Endothelial cell of umbilical vein (primary cell): ENCODE measurements at regions not wholly inside any gene's neighbourhood (a gene's known extent, or its start where the extent isn't known, plus 50 kb on each side); places are given as distances from the start of the nearest gene placed in this dataset.

Source experiments
- BruUV-seq: library from RNA; stranded (reverse); fragments of 400-500 nt; replicated peaks from 2 replicates; lab custom pipeline; 2021; lab: Mats Ljungman, UMichigan
- CTCF ChIA-PET: fragments of 300-600, 350-600 bp; sonication (Branson Sonifier 250); formaldehyde crosslinking; loops from one replicate; lab custom pipeline; 2021; ENCODE audit warnings: antibody characterized with exemption, inconsistent platforms; lab: Charles Lee
- POLR2A ChIA-PET: fragments of 300-600, 350-600 bp; sonication (Branson Sonifier 250); formaldehyde crosslinking; loops from one replicate; lab custom pipeline; 2021; ENCODE audit warnings: antibody characterized with exemption, inconsistent platforms; lab: Charles Lee
- DNase-seq: peaks from one replicate; pipeline ENCODE4 v3.0.0-alpha.2; 2011; ENCODE audit warnings: low read depth, low spot score
- FAIRE-seq: peaks from 2 replicates; lab custom pipeline; 2011; peaks lifted over from hg19 to GRCh38; lab: Jason Lieb, UNC
- H2AFZ ChIP-seq: 2 replicates; pipeline ENCODE4 v1.6.0; 2012; ENCODE audit warnings: low read depth, low read length, control low read depth, inconsistent platforms
- H3K27ac ChIP-seq: 2 replicates; pipeline ENCODE4 v1.5.1; 2011; ENCODE audit warnings: low read depth, mild to moderate bottlenecking, control low read depth, low read length, moderate library complexity; ENCODE audit not compliant: insufficient read depth
- H3K27me3 ChIP-seq, 2 experiments: 2 replicates each; pipeline versions ENCODE4 v1.6.0 to v1.6.1; 2011; ENCODE audit warnings: low read length in 2 of 2, mixed read lengths in 1 of 2; ENCODE audit not compliant: control insufficient read depth in 2 of 2, insufficient read depth in 2 of 2
- H3K36me3 ChIP-seq, 2 experiments: 2 replicates in 1 of 2; 3 replicates in 1 of 2; pipeline ENCODE4 v1.5.1; 2011; ENCODE audit warnings: low read length in 2 of 2, mild to moderate bottlenecking in 1 of 2, moderate library complexity in 1 of 2; ENCODE audit not compliant: control insufficient read depth in 2 of 2, insufficient read depth in 2 of 2; ENCODE audit errors: extremely low read depth in 1 of 2
- H3K4me1 ChIP-seq: 3 replicates; pipeline ENCODE4 v1.5.1; 2011; ENCODE audit warnings: mild to moderate bottlenecking, low read length; ENCODE audit not compliant: control insufficient read depth, insufficient read depth; ENCODE audit errors: extremely low read depth
- H3K4me2 ChIP-seq: 2 replicates; pipeline ENCODE4 v1.6.1; 2011; ENCODE audit warnings: low read length, control low read depth, mixed read lengths; ENCODE audit not compliant: insufficient read depth
- H3K4me3 ChIP-seq, 3 experiments: fragments of 200-600 bp in 1 of 3; sonication (generic), shearing (Covaris generic) in 1 of 3; replicated peaks in 1 of 3; 2 replicates each; pipeline ENCODE4 v1.5.1; 2011 to 2016; ENCODE audit warnings: control low read depth in 3 of 3, low read length in 3 of 3, mild to moderate bottlenecking in 2 of 3, inconsistent platforms in 1 of 3, low read depth in 1 of 3, moderate library complexity in 1 of 3; ENCODE audit not compliant: insufficient read depth in 1 of 3
- H3K79me2 ChIP-seq: 2 replicates; pipeline ENCODE4 v1.6.0; 2012; ENCODE audit warnings: low read length, inconsistent platforms; ENCODE audit not compliant: control insufficient read depth, insufficient read depth
- H3K9ac ChIP-seq: replicated peaks from 2 replicates; pipeline ENCODE3; 2011; ENCODE audit warnings: low read length, control low read depth; ENCODE audit not compliant: insufficient read depth; ENCODE audit errors: extremely low read depth
- H3K9me1 ChIP-seq: replicated peaks from 3 replicates; pipeline ENCODE4 v1.6.0; 2011; ENCODE audit warnings: mild to moderate bottlenecking, low read length; ENCODE audit not compliant: control insufficient read depth, insufficient read depth; ENCODE audit errors: extremely low read depth
- H3K9me3 ChIP-seq: replicated peaks from 2 replicates; pipeline ENCODE4 v1.5.1; 2012; ENCODE audit warnings: low read length, inconsistent platforms; ENCODE audit not compliant: control insufficient read depth, insufficient read depth
- H4K20me1 ChIP-seq: replicated peaks from 2 replicates; pipeline ENCODE3; 2011; ENCODE audit warnings: mild to moderate bottlenecking, low read length; ENCODE audit not compliant: control insufficient read depth, insufficient read depth; ENCODE audit errors: extremely low read depth
- CTCF ChIP-seq, 2 donors: IDR thresholded peaks; 1 replicate in 1 of 2; 2 replicates in 1 of 2; pipeline ENCODE4 v1.5.1; 2011; ENCODE audit warnings: low read length in 2 of 2, mild to moderate bottlenecking in 2 of 2, moderate library complexity in 2 of 2, control low read depth in 1 of 2, inconsistent platforms in 1 of 2, low read depth in 1 of 2; ENCODE audit not compliant: insufficient read depth in 1 of 2; ENCODE audit errors: extremely low read depth in 1 of 2
- EZH2 ChIP-seq: IDR thresholded peaks from 2 replicates; pipeline ENCODE4 v1.6.1; 2012; ENCODE audit warnings: borderline replicate concordance, low read depth, mild to moderate bottlenecking, moderate library complexity, low read length, inconsistent platforms; ENCODE audit not compliant: severe bottlenecking
- FOS ChIP-seq: IDR thresholded peaks from 2 replicates; pipeline ENCODE4 v1.6.1; 2011; ENCODE audit warnings: mild to moderate bottlenecking, low read length, moderate library complexity, borderline replicate concordance; ENCODE audit not compliant: insufficient read depth
- GATA2 ChIP-seq: IDR thresholded peaks from 2 replicates; pipeline ENCODE4 v1.7.0; 2011; ENCODE audit warnings: low read depth, mild to moderate bottlenecking, moderate library complexity, mixed read lengths, low read length; ENCODE audit not compliant: insufficient read length, insufficient read depth
- JUN ChIP-seq: IDR thresholded peaks from 2 replicates; pipeline ENCODE4 v1.6.1; 2011; ENCODE audit warnings: borderline replicate concordance, low read depth; ENCODE audit not compliant: insufficient read length, insufficient read depth
- MAX ChIP-seq: IDR thresholded peaks from 2 replicates; pipeline ENCODE4 v1.6.1; 2011; ENCODE audit not compliant: insufficient read depth, insufficient read length
- MYC ChIP-seq: IDR thresholded peaks from one replicate; pipeline ENCODE4 v1.6.1; 2011; ENCODE audit warnings: mild to moderate bottlenecking, low read depth, low read length
- POLR2A ChIP-seq: IDR thresholded peaks from 2 replicates; pipeline ENCODE4 v1.6.1; 2012; ENCODE audit warnings: low read depth, mild to moderate bottlenecking, control low read depth, low read length
- POLR2AphosphoS5 ChIP-seq: IDR thresholded peaks from 2 replicates; pipeline ENCODE4 v1.6.1; 2012; ENCODE audit warnings: low read depth, mild to moderate bottlenecking, control low read depth, low read length, moderate library complexity; ENCODE audit not compliant: insufficient read depth
- dilution Hi-C: fragments of 300-500 bp; cut with MboI; formaldehyde crosslinking; loops from one replicate; pipeline ENCODE4 v1.15.0; 2019; ENCODE audit warnings: low sequenced_read_pairs; ENCODE audit not compliant: extremely low pct_ligation_motif_present
- intact Hi-C: fragments of 100-400 bp; cut with micrococcal nuclease; formaldehyde crosslinking; loops from one replicate; pipeline ENCODE4 v1.10.0; 2022

- no peaks in the 10 kb centered on the region for H3K36me3 ChIP-seq
- no peak for TF ChIP-seq CTCF (IDR thresholded peaks at IDR 0.05; ENCODE audit: extremely low read depth in 1 of 2, insufficient read depth in 1 of 2, low read depth in 1 of 2, low read length in 2 of 2)
- no peak for TF ChIP-seq POLR2AphosphoS5
- no peak overlapping the region for H3K27ac ChIP-seq
- no peaks in the 10 kb centered on the region for H3K4me1 ChIP-seq
- H3K79me2 ChIP-seq: no peaks in the 10 kb centered on the region
- no peak overlapping the region for H2AFZ ChIP-seq
- dilution Hi-C loops: no loop called here
- peaks cover under 1% of the 10 kb centered on the region for H3K9me3 ChIP-seq
- no peak overlapping the region for H3K4me3 ChIP-seq
- no peak overlapping the region for H3K4me2 ChIP-seq
- no peak for FAIRE-seq
- POLR2A ChIA-PET: no interaction called here
- DNase-seq: no peak
- H3K9me1 ChIP-seq: no peaks in the 10 kb centered on the region
- H4K20me1 ChIP-seq: no peaks in the 10 kb centered on the region
- CTCF ChIA-PET: no interaction called here
- no peaks in the 10 kb centered on the region for H3K27me3 ChIP-seq
- BruUV-seq: no TSS peak
- intact Hi-C loops: no loop called here
- H3K9ac ChIP-seq: no peak overlapping the region
Measured at GRCh38 chr1:5690898-5691297, 301.3 kb downstream of the NPHP4 start.

- DNase-seq: no peak
- dilution Hi-C loops: no loop called here
- no peak overlapping the region for H3K9ac ChIP-seq
- TF ChIP-seq CTCF (IDR thresholded peaks at IDR 0.05; ENCODE audit: extremely low read depth in 1 of 2, insufficient read depth in 1 of 2, low read depth in 1 of 2, low read length in 2 of 2) (no peak), POLR2A (no peak), JUN (no peak), EZH2 (no peak), MYC (no peak), MAX (no peak), GATA2 (no peak), POLR2AphosphoS5 (no peak), FOS (no peak)
- FAIRE-seq: no peak
- no peak overlapping the region for H2AFZ ChIP-seq
- no peak overlapping the region for H3K4me3 ChIP-seq
- no peaks in the 10 kb centered on the region for H3K36me3 ChIP-seq
- peaks cover 2% of the 10 kb centered on the region for H3K9me3 ChIP-seq
- no peak overlapping the region for H3K27ac ChIP-seq
- POLR2A ChIA-PET: no interaction called here
- H3K79me2 ChIP-seq: no peaks in the 10 kb centered on the region
- H3K4me1 ChIP-seq: no peaks in the 10 kb centered on the region
- H3K4me2 ChIP-seq: no peak overlapping the region
- intact Hi-C loops: no loop called here
- H3K27me3 ChIP-seq: no peaks in the 10 kb centered on the region
- no TSS peak for BruUV-seq
- no peaks in the 10 kb centered on the region for H3K9me1 ChIP-seq
- CTCF ChIA-PET: no interaction called here
- no peaks in the 10 kb centered on the region for H4K20me1 ChIP-seq
Measured at GRCh38 chr1:5690291-5690690, 301.9 kb downstream of the NPHP4 start.
